ENCODE measurements at regions not wholly inside any gene's neighbourhood (a gene's known extent, or its start where the extent isn't known, plus 50 kb on each side); places are given as distances from the start of the nearest gene placed in this dataset.
A peak's percentile ranks its signal among the peaks of the same experiment; 100 is the strongest.

DNA sequence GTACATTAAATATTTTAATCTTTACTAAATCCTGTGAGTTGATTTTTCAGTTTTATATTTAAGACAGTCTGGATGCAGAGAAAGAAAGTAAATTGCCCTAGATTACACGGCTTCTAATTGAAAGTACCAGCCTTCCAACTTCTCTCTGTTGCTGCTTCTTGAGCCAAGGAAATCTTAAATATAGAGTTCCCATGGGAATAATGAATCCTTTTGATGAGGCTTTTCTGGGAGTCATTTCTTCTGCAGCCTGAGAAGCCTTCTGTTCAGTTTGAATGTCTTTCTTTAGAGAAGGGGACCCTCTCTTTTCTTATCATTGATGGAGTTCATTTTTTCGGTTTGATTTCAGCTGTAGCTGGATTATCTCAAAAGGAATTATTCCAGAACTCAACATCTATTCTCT, 317.3 kb upstream of the PTPRD start:
- DNase-seq (ENCODE audit: low spot score): no peak
- intact Hi-C loops (cut with DNase I): no loop called here

DNA sequence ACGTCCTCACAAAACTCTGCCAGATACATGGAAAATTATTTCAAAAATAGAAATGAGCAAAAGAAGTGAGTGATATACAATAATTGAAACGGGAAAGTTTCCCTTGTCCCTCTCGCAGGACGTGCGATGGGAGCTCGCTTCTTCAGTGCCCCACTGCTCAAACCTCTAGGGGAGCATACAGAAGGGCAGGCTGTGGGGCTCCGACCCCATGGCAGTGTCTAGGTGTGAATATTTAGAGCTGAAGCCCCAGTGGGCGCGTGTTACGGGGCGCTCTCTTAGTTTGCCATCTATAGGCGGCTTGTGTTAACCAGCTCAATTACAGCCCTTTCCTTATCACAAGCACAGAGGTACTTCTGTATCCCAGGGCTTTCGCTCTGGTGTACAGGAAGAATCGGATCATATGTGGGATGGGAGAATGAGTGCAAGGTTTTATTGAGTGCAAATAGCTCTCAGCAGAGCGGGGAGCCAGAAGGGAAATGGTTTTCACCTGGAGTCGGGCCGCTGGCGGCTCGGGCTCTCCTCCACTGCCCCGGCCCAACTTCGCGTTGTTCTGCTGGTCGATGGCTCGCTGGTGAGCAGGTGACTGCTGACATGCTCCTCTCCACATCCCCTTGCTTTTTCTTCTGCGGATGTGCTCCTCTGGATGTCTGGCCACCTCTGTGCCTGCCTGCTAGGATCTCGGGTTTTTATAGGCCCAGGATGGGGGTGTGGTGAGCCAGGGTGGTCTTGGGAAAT, 334.0 kb upstream of the PTPRD start:
- intact Hi-C loops (cut with DNase I): no loop called here
- DNase-seq (ENCODE audit: low spot score): peak; percentile 54

GRCh38 chr9:10957878-10958277, 345.1 kb upstream of the PTPRD start:
- intact Hi-C loops (cut with DNase I): no loop called here
- DNase-seq (ENCODE audit: low spot score): no peak

GRCh38 chr9:10961883-10962282, 349.1 kb upstream of the PTPRD start:
- intact Hi-C loops (cut with DNase I): no loop called here
- DNase-seq (ENCODE audit: low spot score): no peak

DNA sequence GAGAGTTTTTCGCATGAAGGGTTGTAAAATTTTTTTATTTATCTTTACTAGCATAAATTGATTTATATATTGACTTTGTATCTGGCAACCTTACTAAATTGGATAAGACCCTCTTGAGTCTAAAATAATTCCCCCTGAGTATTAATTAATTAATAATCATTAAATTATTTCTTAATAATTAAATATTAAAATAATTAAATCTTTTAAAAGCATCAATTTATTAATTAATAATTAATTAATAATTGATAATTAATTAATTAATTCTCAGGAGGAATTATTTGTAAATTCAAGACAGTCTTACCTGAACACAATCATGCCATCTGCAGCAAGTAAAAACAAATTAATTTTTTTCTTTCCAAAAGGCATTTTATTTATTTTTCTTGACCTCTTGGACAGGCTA, 370.4 kb upstream of the PTPRD start:
- intact Hi-C loops (cut with DNase I): no loop called here
- no peak for DNase-seq (ENCODE audit: low spot score)

GRCh38 chr9:10999646-11000045, 386.8 kb upstream of the PTPRD start:
- DNase-seq (ENCODE audit: low spot score): no peak
- intact Hi-C loops (cut with DNase I): no loop called here

- DNase-seq (ENCODE audit: low spot score): no peak
- intact Hi-C loops (cut with DNase I): no loop called here
Measured at GRCh38 chr9:11001546-11001945, 388.7 kb upstream of the PTPRD start.

- intact Hi-C loops (cut with DNase I): no loop called here
- no peak for DNase-seq (ENCODE audit: low spot score)
Measured at GRCh38 chr9:11002705-11003104, 389.9 kb upstream of the PTPRD start.

DNA sequence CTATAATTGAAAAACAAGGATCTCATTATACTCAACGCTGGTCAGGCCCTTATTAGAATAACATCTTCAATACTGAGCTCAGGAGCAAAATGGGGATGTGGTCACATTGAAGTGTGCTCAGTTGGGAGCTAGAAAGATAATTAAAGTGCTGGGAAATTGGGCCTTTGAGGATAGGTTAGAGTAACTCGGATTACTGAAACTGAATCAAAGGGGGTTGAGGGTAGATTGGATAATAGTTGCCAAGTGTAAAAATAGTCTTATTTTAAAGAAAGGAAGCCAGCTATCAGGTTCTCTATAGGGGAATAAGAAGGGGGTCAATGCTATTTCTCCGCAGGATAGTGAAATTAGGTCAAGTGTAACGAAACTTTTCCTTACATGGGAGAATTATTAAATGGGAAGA, 391.0 kb upstream of the PTPRD start:
- DNase-seq (ENCODE audit: low spot score): no peak
- intact Hi-C loops (cut with DNase I): no loop called here

GRCh38 chr9:11011696-11012095, 398.9 kb upstream of the PTPRD start:
- DNase-seq (ENCODE audit: low spot score): peak; percentile 78
- intact Hi-C loops (cut with DNase I): no loop called here

- no peak for DNase-seq (ENCODE audit: low spot score)
- intact Hi-C loops (cut with DNase I): no loop called here
Measured at GRCh38 chr9:11016081-11016480, 403.3 kb upstream of the PTPRD start.

- intact Hi-C loops (cut with DNase I): no loop called here
- no peak for DNase-seq (ENCODE audit: low spot score)
Measured at GRCh38 chr9:11023201-11023600, 410.4 kb upstream of the PTPRD start.

DNA sequence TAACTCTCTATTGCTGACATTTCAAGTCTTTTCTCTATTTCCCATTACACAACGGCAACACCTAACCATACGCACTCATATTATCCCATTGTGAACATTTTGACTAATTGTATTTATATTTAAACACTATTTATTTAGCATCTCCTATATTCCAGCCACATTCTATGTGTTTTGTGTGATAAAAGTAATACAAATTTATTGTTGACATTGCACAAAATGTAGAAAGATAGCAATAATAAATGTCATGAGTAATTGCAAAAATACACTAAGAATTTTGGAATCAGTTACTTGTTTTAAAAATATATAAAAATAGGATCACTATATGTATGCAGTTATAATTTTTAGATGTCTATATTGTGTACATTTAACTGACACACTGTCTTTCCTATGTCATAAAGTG, 413.0 kb upstream of the PTPRD start:
- DNase-seq (ENCODE audit: low spot score): no peak
- intact Hi-C loops (cut with DNase I): no loop called here

DNA sequence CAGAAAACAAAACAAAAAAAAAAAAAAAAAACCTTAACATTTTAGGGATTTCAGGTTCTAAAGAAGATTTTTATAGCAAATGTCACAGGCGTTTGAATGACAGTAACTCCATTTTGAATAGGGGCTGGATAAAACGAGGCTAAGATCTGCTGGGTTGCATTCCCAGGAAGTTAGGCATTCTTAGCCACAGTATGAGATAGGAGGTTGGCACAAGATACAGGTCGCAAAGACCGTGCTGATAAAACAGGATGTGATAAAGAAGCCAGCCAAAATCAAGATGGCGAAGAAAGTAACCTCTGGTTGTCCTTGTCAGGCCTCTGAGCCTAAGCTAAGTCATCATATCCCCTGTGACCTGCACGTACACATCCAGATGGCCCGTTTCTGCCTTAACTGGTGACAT, 425.6 kb upstream of the PTPRD start:
- no peak for DNase-seq (ENCODE audit: low spot score)
- intact Hi-C loops (cut with DNase I): no loop called here

- intact Hi-C loops (cut with DNase I): no loop called here
- peak; percentile 35 for DNase-seq (ENCODE audit: low spot score)
Measured at GRCh38 chr9:11039006-11039405, 426.2 kb upstream of the PTPRD start.

DNA sequence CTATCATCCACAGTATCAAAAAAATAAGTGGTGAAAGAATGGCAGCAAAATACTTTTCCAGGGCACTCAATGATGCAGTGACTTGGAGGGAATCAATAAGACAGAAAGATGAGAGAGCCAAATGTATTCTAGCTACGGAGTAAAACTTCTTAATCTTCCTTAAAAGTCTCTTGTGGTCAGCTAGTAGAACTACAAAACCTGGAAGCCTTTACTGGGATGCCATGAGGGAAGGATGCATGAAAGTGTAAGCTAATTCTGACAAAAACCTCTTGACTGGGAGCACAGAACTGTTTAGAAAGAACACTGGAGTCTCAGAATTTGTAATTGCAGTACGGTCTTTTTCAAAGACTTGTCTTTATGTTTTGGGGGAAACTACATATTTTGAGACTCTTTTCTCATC, 432.8 kb upstream of the PTPRD start:
- intact Hi-C loops (cut with DNase I): no loop called here
- no peak for DNase-seq (ENCODE audit: low spot score)

- no peak for DNase-seq (ENCODE audit: low spot score)
- intact Hi-C loops (cut with DNase I): no loop called here
Measured at GRCh38 chr9:11063263-11063662, 450.5 kb upstream of the PTPRD start.

DNA sequence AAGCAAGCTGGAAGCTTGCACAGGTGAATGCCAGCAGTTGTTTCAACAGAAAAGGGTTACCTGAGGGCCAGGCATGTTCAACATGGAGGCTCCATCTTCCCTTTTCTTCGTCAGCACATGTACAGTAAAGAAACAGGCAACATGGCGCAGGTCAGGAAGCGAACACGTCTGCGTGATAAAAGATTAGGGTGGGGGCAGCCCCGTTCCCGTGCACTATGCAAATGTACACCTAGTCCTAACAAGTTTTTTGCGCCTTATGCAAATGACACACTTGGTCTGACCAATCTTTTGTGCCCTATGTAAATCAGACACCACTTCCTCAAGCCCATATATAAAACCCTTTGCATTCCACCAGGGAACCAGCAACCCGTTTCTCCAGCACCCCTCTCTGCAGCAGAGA, 452.1 kb upstream of the PTPRD start:
- DNase-seq (ENCODE audit: low spot score): no peak
- intact Hi-C loops (cut with DNase I): no loop called here

DNA sequence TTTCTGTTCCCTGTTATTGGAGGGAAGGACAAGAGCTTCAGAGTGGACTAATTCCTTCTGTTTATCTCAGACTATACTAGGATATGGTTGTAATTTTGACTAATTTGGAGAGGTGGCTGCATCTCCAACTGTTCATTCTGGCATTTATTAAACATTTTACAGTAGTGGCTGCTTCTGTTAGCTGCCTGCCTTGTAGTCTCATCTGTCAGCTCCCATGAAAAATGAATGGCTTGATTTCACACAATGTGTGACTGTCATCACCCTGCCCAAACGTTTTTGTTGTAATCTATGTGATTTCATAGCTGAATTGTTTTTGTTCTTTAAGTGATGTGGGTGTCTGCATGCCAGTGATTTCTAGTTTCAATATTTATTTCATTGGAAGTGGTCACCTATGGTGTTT, 459.4 kb upstream of the PTPRD start:
- intact Hi-C loops (cut with DNase I): no loop called here
- DNase-seq (ENCODE audit: low spot score): no peak

DNA sequence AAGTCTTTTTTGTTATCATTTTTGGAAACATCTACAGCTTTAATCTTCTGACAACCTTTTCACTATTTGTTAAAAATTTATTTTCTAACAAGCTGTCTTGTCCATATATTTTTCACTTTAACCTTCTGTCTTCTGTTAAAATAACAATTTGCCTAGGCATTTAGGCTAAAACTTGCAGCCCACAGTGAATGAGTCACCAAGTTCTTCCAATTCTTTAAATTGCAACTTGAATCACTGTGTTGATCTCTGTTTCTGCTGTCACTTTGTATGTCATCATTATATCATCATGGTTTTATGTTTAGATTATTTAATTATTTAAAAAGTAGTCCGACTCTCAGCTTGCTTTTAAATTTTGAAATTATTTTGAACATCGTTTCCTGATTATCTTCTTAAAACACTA, 473.8 kb upstream of the PTPRD start:
- intact Hi-C loops (cut with DNase I): no loop called here
- no peak for DNase-seq (ENCODE audit: low spot score)

DNA sequence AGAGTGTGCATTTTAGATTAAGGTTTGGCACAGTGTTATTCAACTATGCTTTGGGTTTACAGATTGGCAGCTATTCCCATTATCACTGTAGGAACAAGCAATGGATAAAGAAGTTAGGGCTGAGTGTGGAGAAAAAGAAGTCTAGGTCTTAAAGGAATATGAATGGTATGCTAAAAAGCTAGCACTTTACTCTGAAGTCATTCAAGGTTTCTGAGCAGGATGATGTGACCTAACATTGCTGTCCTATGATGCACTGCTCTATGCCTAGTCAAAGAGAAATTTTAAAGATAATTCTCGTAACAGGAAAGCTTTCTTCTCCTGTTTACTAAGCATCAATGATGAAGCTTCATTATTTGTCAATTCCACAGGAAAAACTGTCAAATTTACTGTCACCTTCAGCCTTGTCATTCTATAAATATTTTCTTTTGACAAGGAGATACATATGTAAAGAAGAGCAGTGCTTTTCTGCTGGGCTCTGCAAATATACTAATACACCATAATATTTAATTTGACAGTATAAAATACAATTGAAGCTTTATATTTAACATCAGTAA, 476.1 kb upstream of the PTPRD start:
- intact Hi-C loops (cut with DNase I): no loop called here
- DNase-seq (ENCODE audit: low spot score): no peak

DNA sequence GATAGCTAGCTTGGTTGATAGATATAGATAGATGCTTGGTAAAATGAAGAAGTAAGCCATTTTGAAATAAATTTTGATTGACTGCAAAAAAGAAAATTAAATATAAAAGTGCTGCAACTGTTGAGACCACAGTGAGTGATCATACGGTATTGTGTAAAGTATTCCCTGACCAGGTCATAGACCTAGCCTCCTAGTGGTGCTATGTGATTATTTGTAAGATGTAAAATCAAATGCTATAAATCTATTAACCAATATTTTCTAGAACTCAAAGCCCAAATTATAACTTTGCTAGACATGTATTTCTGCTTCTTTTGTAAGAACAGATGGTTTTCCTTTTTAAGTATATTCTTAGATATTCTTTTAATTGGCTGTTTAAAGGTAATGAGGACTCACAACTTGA, 480.2 kb upstream of the PTPRD start:
- intact Hi-C loops (cut with DNase I): no loop called here
- no peak for DNase-seq (ENCODE audit: low spot score)

All from posterior vena cava (tissue), 2 donors.